AG04449 (cell line): ENCODE measurements at regions not wholly inside any gene's neighbourhood (a gene's known extent, or its start where the extent isn't known, plus 50 kb on each side); places are given as distances from the start of the nearest gene placed in this dataset.

Experiments
- CTCF ChIA-PET: fragments of 350-600 bp; formaldehyde crosslinking; extraction: SDS; loops from one replicate; lab custom pipeline; 2021; ENCODE audit warnings: antibody characterized with exemption; lab: Yijun Ruan, JAX
- POLR2A ChIA-PET: fragments of 400-600, 350-600 bp; formaldehyde crosslinking; extraction: SDS; loops from one replicate; lab custom pipeline; 2020; ENCODE audit warnings: antibody characterized with exemption, inconsistent platforms; lab: Yijun Ruan, JAX
- DNase-seq: peaks from one replicate; pipeline ENCODE4 v3.0.0-alpha.2; 2010; ENCODE audit warnings: low read depth, low spot score
- H3K4me3 ChIP-seq: 2 replicates; pipeline ENCODE4 v1.5.1; 2011; ENCODE audit warnings: low read depth, mild to moderate bottlenecking, control low read depth, low read length
- TF ChIP-seq, protein P1 (sequence below): IDR thresholded peaks from one replicate; pipeline ENCODE4 v1.5.1; 2011; ENCODE audit warnings: mild to moderate bottlenecking, moderate library complexity, low read length, control low read depth, inconsistent platforms; ENCODE audit not compliant: insufficient read depth; ENCODE audit errors: missing control alignments

DNA sequence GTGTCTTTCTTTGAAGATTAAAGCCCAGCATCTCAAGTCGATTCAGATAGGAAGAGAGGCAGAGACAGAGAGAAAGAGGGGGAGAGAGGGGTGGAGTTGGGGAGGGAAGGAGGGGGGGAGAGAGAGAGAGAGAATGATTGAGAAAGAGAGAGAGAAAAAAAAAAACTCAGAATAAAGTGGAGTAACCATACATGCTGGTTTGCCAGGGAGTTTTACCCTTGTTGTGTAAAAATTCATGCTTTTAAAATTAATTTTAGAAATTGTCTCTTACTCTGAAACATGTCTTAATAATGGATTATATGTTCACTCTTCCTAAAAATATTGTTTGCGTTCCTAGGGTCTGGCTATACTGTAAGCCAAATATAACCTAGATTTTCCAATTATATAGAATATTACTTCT is 908.5 kb downstream of the DSC3 start:
- no peak for DNase-seq
- CTCF ChIA-PET: no interaction called here
- H3K4me3 ChIP-seq: no peak overlapping the region
- POLR2A ChIA-PET: no interaction called here
- TF ChIP-seq, protein P1, sequence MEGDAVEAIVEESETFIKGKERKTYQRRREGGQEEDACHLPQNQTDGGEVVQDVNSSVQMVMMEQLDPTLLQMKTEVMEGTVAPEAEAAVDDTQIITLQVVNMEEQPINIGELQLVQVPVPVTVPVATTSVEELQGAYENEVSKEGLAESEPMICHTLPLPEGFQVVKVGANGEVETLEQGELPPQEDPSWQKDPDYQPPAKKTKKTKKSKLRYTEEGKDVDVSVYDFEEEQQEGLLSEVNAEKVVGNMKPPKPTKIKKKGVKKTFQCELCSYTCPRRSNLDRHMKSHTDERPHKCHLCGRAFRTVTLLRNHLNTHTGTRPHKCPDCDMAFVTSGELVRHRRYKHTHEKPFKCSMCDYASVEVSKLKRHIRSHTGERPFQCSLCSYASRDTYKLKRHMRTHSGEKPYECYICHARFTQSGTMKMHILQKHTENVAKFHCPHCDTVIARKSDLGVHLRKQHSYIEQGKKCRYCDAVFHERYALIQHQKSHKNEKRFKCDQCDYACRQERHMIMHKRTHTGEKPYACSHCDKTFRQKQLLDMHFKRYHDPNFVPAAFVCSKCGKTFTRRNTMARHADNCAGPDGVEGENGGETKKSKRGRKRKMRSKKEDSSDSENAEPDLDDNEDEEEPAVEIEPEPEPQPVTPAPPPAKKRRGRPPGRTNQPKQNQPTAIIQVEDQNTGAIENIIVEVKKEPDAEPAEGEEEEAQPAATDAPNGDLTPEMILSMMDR: no peak

DNA sequence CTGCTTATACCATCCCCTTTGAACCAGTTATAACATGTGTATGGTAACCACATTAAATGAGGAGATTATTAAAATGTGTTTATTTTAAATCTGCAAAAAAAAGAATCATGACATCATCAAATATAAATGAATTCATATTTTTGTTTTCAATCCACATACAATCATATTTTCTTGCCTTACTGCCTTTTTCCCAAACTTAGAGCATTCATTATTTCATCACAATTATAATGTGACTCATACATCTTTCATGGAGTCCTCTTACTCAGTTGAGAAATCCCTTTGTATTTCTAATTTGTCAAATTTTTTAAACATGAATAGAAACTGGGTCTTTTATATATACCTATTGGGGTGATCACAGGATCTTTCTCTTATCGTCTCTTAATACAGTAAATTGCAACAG is 909.6 kb downstream of the DSC3 start:
- H3K4me3 ChIP-seq: no peak overlapping the region
- ChIA-PET POLR2A (no interaction called here), CTCF (no interaction called here)
- DNase-seq: no peak
- TF ChIP-seq, protein P1: no peak

DNA sequence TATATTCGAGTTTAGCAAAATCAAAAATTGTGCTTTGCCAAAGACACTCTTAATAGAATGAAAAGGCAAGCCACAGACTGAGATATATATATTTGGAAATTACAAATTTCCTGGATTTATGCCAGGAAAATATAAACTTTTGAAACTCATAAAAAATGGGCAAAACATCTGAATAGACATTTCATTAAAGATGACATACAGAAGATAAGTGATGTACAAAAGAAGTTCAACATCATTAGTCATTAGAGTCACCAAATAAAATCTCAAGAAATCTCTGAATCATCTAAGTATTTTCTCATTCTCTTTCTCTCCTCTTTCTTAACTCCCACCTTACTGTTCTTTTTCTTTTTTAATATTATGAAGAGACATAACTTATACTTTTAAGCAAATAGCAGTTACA is 921.1 kb downstream of the DSC3 start:
- H3K4me3 ChIP-seq: no peak overlapping the region
- ChIA-PET POLR2A (no interaction called here), CTCF (no interaction called here)
- TF ChIP-seq, protein P1: no peak
- no peak for DNase-seq

DNA sequence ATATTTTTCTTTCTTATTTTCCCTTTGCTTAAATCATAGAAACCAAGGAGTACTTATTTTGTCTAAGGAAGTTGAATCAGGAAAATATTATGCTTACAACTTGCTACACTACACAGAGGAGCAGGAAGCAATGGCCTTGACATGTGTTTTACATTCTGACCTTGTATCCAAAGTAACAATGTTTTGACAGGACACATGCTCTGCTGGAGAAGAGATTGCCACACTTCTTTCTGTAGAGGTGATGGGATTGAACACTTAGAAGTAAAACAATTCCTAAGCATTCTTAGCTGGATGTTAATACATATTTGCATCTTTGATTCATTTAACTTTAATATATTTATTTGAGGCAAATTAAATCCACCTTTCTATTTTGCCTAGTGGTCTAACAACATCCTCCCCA is 929.1 kb downstream of the DSC3 start:
- CTCF ChIA-PET: no interaction called here
- no peak for DNase-seq
- no peak overlapping the region for H3K4me3 ChIP-seq
- TF ChIP-seq, protein P1: no peak
- POLR2A ChIA-PET: no interaction called here

DNA sequence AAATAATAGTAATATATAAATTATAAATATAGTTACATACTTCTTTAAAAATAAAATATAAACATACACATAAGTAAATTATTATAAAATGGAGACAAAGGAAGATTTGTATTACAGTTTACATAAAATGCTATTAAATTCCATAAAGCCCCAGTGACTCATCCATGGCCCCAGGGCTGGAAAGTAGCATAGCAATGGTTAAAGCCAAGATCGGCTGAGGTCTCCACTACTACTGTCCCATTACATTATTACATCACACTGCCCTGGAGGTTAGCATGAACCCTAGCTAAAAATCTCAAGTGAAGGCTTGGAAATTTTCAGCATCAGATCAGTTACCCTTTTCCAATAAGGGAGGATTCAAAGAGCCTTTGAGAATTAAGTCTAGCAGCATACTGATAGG is 936.2 kb downstream of the DSC3 start:
- H3K4me3 ChIP-seq: no peak overlapping the region
- TF ChIP-seq, protein P1: no peak
- ChIA-PET POLR2A (no interaction called here), CTCF (no interaction called here)
- DNase-seq: no peak

DNA sequence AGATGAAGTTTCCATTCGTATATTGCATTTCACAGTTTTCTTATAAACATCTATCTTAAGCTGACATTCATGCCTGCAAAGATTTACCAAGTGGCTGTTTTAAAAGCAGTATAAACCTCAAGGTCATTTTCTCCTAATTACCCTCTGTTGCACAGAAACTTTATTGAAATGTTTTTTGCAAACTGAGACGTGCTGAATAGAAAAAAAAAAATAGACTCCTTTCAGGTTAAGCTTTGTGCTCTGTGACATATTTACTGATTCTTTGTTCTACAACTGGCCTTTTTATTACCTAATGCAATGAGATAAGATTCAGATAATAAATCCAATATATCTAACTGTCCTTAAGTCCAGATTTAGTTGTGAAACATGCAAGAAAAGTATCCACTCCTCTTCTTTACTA is 938.7 kb downstream of the DSC3 start:
- TF ChIP-seq, protein P1: no peak
- H3K4me3 ChIP-seq: no peak overlapping the region
- ChIA-PET CTCF (no interaction called here), POLR2A (no interaction called here)
- no peak for DNase-seq
